ENCODE measurements at regions not wholly inside any gene's neighbourhood (a gene's known extent, or its start where the extent isn't known, plus 50 kb on each side); places are given as distances from the start of the nearest gene placed in this dataset.

GRCh38 chr14:28576523-28576922, 190.1 kb upstream of the FOXG1 start:
- Histone ChIP-seq H3K9ac (ENCODE audit: low read depth, low read length) (no peak overlapping the region), H4K20me1 (ENCODE audit: insufficient read depth, low read length) (no peaks in the 10 kb centered on the region), H3K9me3 (ENCODE audit: insufficient read depth, low read length, severe bottlenecking) (no peaks in the 10 kb centered on the region), H3K27me3 (ENCODE audit: insufficient read depth, low read length, poor library complexity) (no peaks in the 10 kb centered on the region), H3K4me2 (ENCODE audit: insufficient read depth, low read length) (no peak overlapping the region), H3K27ac (ENCODE audit: low read length) (no peak overlapping the region), H3K79me2 (ENCODE audit: insufficient read depth, low read length) (no peaks in the 10 kb centered on the region), H3K4me1 (ENCODE audit: insufficient read depth, low read length) (no peaks in the 10 kb centered on the region), H2AFZ (ENCODE audit: low read depth, low read length) (no peak overlapping the region), H3K36me3 (ENCODE audit: insufficient read depth, low read length) (no peaks in the 10 kb centered on the region), H3K4me3 (ENCODE audit: low read depth in 1 of 2, low read length in 2 of 2) (no peak overlapping the region)
- no peak for DNase-seq
- no peak for ATAC-seq (ENCODE audit: insufficient read depth, low read depth)
- no peak for TF ChIP-seq EZH2 (IDR thresholded peaks at IDR 0.05; ENCODE audit: borderline replicate concordance, low read depth, low read length, severe bottlenecking)
- TF ChIP-seq, protein P1, sequence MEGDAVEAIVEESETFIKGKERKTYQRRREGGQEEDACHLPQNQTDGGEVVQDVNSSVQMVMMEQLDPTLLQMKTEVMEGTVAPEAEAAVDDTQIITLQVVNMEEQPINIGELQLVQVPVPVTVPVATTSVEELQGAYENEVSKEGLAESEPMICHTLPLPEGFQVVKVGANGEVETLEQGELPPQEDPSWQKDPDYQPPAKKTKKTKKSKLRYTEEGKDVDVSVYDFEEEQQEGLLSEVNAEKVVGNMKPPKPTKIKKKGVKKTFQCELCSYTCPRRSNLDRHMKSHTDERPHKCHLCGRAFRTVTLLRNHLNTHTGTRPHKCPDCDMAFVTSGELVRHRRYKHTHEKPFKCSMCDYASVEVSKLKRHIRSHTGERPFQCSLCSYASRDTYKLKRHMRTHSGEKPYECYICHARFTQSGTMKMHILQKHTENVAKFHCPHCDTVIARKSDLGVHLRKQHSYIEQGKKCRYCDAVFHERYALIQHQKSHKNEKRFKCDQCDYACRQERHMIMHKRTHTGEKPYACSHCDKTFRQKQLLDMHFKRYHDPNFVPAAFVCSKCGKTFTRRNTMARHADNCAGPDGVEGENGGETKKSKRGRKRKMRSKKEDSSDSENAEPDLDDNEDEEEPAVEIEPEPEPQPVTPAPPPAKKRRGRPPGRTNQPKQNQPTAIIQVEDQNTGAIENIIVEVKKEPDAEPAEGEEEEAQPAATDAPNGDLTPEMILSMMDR (IDR thresholded peaks at IDR 0.05; ENCODE audit: borderline replicate concordance, extremely low read depth, low read length, poor library complexity, severe bottlenecking) = no peak

- DNase-seq (no peak), ATAC-seq (ENCODE audit: insufficient read depth, low read depth) (no peak)
- TF ChIP-seq EZH2 (IDR thresholded peaks at IDR 0.05; ENCODE audit: borderline replicate concordance, low read depth, low read length, severe bottlenecking) = no peak
- TF ChIP-seq, protein P1 (IDR thresholded peaks at IDR 0.05; ENCODE audit: borderline replicate concordance, extremely low read depth, low read length, poor library complexity, severe bottlenecking) = no peak
- Histone ChIP-seq H3K9me3 (ENCODE audit: insufficient read depth, low read length, severe bottlenecking) (no peaks in the 10 kb centered on the region), H3K4me3 (ENCODE audit: low read depth in 1 of 2, low read length in 2 of 2) (no peak overlapping the region), H3K9ac (ENCODE audit: low read depth, low read length) (no peak overlapping the region), H3K4me2 (ENCODE audit: insufficient read depth, low read length) (no peak overlapping the region), H3K27ac (ENCODE audit: low read length) (no peak overlapping the region), H3K4me1 (ENCODE audit: insufficient read depth, low read length) (no peaks in the 10 kb centered on the region), H3K36me3 (ENCODE audit: insufficient read depth, low read length) (no peaks in the 10 kb centered on the region), H4K20me1 (ENCODE audit: insufficient read depth, low read length) (no peaks in the 10 kb centered on the region), H3K27me3 (ENCODE audit: insufficient read depth, low read length, poor library complexity) (no peaks in the 10 kb centered on the region), H2AFZ (ENCODE audit: low read depth, low read length) (no peak overlapping the region), H3K79me2 (ENCODE audit: insufficient read depth, low read length) (no peaks in the 10 kb centered on the region)
Observed at GRCh38 chr14:28577187-28577586, 189.4 kb upstream of the FOXG1 start.

- H3K79me2 ChIP-seq (ENCODE audit: insufficient read depth, low read length) = no peaks in the 10 kb centered on the region
- H3K4me2 ChIP-seq (ENCODE audit: insufficient read depth, low read length) = no peak overlapping the region
- H3K36me3 ChIP-seq (ENCODE audit: insufficient read depth, low read length) = no peaks in the 10 kb centered on the region
- DNase-seq = no peak
- H3K9ac ChIP-seq (ENCODE audit: low read depth, low read length) = no peak overlapping the region
- H4K20me1 ChIP-seq (ENCODE audit: insufficient read depth, low read length) = no peaks in the 10 kb centered on the region
- no peak overlapping the region for H3K27ac ChIP-seq (ENCODE audit: low read length)
- TF ChIP-seq, protein P1 (IDR thresholded peaks at IDR 0.05; ENCODE audit: borderline replicate concordance, extremely low read depth, low read length, poor library complexity, severe bottlenecking) = no peak
- no peak for TF ChIP-seq EZH2 (IDR thresholded peaks at IDR 0.05; ENCODE audit: borderline replicate concordance, low read depth, low read length, severe bottlenecking)
- H3K27me3 ChIP-seq (ENCODE audit: insufficient read depth, low read length, poor library complexity) = no peaks in the 10 kb centered on the region
- no peak overlapping the region for H2AFZ ChIP-seq (ENCODE audit: low read depth, low read length)
- no peaks in the 10 kb centered on the region for H3K4me1 ChIP-seq (ENCODE audit: insufficient read depth, low read length)
- H3K9me3 ChIP-seq (ENCODE audit: insufficient read depth, low read length, severe bottlenecking) = no peaks in the 10 kb centered on the region
- H3K4me3 ChIP-seq (ENCODE audit: low read depth in 1 of 2, low read length in 2 of 2) = no peak overlapping the region
- no peak for ATAC-seq (ENCODE audit: insufficient read depth, low read depth)
Observed at GRCh38 chr14:28577711-28578131, 188.9 kb upstream of the FOXG1 start.

DNA sequence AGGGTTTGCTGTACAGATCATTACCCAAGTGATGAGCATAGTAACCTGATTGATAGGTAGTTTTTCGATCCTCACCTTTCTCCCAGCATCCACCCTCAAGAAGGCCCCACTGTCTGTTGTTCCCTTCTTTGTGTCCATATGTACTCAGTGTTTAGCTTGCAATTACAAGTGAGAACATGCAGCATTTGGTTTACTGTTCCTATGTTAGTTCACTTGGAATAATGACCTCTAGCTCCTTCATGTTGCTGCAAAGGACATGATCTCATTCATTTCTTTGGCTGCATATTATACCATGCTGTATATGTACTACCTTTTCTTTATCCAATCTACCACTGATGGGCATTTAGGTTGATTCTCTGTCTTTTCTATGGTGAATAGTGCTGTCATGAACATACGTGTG, 181.6 kb upstream of the FOXG1 start:
- Histone ChIP-seq H3K27me3 (ENCODE audit: insufficient read depth, low read length, poor library complexity) (no peaks in the 10 kb centered on the region), H3K4me1 (ENCODE audit: insufficient read depth, low read length) (no peaks in the 10 kb centered on the region), H4K20me1 (ENCODE audit: insufficient read depth, low read length) (no peaks in the 10 kb centered on the region), H3K36me3 (ENCODE audit: insufficient read depth, low read length) (no peaks in the 10 kb centered on the region), H3K79me2 (ENCODE audit: insufficient read depth, low read length) (no peaks in the 10 kb centered on the region), H3K4me2 (ENCODE audit: insufficient read depth, low read length) (no peak overlapping the region), H2AFZ (ENCODE audit: low read depth, low read length) (no peak overlapping the region), H3K9ac (ENCODE audit: low read depth, low read length) (no peak overlapping the region), H3K9me3 (ENCODE audit: insufficient read depth, low read length, severe bottlenecking) (peaks cover 2% of the 10 kb centered on the region), H3K4me3 (ENCODE audit: low read depth in 1 of 2, low read length in 2 of 2) (no peak overlapping the region), H3K27ac (ENCODE audit: low read length) (no peak overlapping the region)
- TF ChIP-seq EZH2 (IDR thresholded peaks at IDR 0.05; ENCODE audit: borderline replicate concordance, low read depth, low read length, severe bottlenecking) = no peak
- TF ChIP-seq, protein P1 (IDR thresholded peaks at IDR 0.05; ENCODE audit: borderline replicate concordance, extremely low read depth, low read length, poor library complexity, severe bottlenecking) = no peak
- DNase-seq (no peak), ATAC-seq (ENCODE audit: insufficient read depth, low read depth) (no peak)
